ENCODE measurements at regions not wholly inside any gene's neighbourhood (a gene's known extent, or its start where the extent isn't known, plus 50 kb on each side); places are given as distances from the start of the nearest gene placed in this dataset.

DNA sequence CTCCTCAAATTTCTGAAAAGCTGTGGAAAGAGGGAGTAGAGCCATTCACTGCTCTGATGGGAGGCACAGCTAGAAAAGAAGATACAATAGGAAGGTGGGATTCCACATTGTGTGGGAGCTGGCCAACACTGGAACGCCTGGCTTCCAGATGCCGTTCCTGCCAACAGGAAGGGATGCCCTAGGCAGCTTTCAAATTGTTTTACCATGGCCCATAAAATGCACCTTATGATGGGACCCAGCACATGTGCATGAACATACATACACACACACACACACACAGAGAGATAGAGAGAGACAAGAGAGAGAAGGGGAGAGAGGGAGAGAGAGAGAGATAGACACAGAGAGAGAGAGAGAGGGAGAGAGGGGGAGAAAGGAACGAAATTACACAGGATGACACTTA, 86.1 kb upstream of the BZW1 start:
- no peak for DNase-seq (ENCODE audit: insufficient read length, low spot score, missing footprints)

DNA sequence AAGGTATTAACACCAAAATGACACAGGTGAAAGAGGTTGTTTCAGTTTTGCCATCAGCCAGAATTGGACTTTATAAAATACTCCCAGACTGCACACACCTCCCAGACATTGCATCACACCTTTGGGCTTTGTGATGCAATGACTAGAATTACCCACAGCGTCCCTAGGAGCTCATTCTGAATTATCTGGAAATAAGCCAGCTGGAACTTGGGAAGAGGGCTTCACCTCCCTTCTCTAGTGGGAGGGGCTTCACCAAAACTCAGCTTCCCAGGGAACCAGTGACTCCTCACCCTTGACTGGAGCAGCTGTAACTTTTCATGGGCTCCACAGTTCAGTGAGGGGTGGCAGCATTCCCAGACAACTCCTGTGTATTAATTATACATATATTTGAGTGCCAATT, 83.1 kb upstream of the BZW1 start:
- TF ChIP-seq, protein P1, sequence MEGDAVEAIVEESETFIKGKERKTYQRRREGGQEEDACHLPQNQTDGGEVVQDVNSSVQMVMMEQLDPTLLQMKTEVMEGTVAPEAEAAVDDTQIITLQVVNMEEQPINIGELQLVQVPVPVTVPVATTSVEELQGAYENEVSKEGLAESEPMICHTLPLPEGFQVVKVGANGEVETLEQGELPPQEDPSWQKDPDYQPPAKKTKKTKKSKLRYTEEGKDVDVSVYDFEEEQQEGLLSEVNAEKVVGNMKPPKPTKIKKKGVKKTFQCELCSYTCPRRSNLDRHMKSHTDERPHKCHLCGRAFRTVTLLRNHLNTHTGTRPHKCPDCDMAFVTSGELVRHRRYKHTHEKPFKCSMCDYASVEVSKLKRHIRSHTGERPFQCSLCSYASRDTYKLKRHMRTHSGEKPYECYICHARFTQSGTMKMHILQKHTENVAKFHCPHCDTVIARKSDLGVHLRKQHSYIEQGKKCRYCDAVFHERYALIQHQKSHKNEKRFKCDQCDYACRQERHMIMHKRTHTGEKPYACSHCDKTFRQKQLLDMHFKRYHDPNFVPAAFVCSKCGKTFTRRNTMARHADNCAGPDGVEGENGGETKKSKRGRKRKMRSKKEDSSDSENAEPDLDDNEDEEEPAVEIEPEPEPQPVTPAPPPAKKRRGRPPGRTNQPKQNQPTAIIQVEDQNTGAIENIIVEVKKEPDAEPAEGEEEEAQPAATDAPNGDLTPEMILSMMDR (IDR thresholded peaks at IDR 0.05; ENCODE audit: extremely low read depth, low read depth, low read length): no peak

More for the DNA sequence above, 86.1 kb upstream of the BZW1 start:
- Histone ChIP-seq H3K27me3 (ENCODE audit: insufficient read depth, low read length) (peaks cover 22% of the 10 kb centered on the region), H3K27ac (ENCODE audit: low read depth, low read length) (no peak overlapping the region), H3K4me1 (ENCODE audit: insufficient read depth, low read length) (no peaks in the 10 kb centered on the region), H4K20me1 (ENCODE audit: insufficient read depth, low read length) (no peaks in the 10 kb centered on the region), H3K4me3 (ENCODE audit: insufficient read depth, low read length) (no peak overlapping the region), H3K9me3 (ENCODE audit: low read depth, low read length) (no peaks in the 10 kb centered on the region), H3K79me2 (ENCODE audit: insufficient read depth, low read length) (no peaks in the 10 kb centered on the region), H3K4me2 (ENCODE audit: insufficient read depth, low read length) (no peak overlapping the region), H3K36me3 (ENCODE audit: insufficient read depth, low read length) (no peaks in the 10 kb centered on the region), H2AFZ (ENCODE audit: low read length) (no peak overlapping the region)
- TF ChIP-seq, protein P1 (IDR thresholded peaks at IDR 0.05; ENCODE audit: extremely low read depth, low read depth, low read length): no peak

DNA sequence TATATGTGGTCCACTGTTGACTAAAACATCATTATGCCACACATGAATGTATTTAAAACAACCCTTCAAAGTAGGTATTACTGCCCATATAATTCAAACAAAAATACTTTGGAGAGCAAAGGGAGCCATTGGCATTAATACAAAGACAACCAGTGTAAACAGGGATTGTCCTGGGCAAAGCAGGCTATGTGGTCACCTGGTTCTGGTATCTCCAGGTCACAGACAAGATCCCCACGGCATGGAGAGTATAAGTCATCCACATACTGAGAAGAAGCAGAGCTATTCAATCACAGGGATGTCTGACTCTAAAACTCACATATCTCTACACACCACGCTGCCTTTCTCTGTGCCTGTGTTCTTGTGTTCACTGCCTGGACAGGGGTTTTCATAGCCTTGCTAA, 81.4 kb upstream of the BZW1 start:
- Histone ChIP-seq H3K36me3 (ENCODE audit: insufficient read depth, low read length) (no peaks in the 10 kb centered on the region), H3K27me3 (ENCODE audit: insufficient read depth, low read length) (peaks cover 13% of the 10 kb centered on the region), H3K9me3 (ENCODE audit: low read depth, low read length) (no peaks in the 10 kb centered on the region), H3K4me1 (ENCODE audit: insufficient read depth, low read length) (peaks cover 4% of the 10 kb centered on the region), H2AFZ (ENCODE audit: low read length) (no peak overlapping the region), H4K20me1 (ENCODE audit: insufficient read depth, low read length) (no peaks in the 10 kb centered on the region), H3K79me2 (ENCODE audit: insufficient read depth, low read length) (no peaks in the 10 kb centered on the region), H3K4me3 (ENCODE audit: insufficient read depth, low read length) (no peak overlapping the region), H3K4me2 (ENCODE audit: insufficient read depth, low read length) (no peak overlapping the region), H3K27ac (ENCODE audit: low read depth, low read length) (no peak overlapping the region)
- TF ChIP-seq, protein P1 (IDR thresholded peaks at IDR 0.05; ENCODE audit: extremely low read depth, low read depth, low read length): no peak
- no peak for DNase-seq (ENCODE audit: insufficient read length, low spot score, missing footprints)

More for the DNA sequence above, 83.1 kb upstream of the BZW1 start:
- Histone ChIP-seq H4K20me1 (ENCODE audit: insufficient read depth, low read length) (no peaks in the 10 kb centered on the region), H3K27ac (ENCODE audit: low read depth, low read length) (no peak overlapping the region), H3K79me2 (ENCODE audit: insufficient read depth, low read length) (no peaks in the 10 kb centered on the region), H3K36me3 (ENCODE audit: insufficient read depth, low read length) (no peaks in the 10 kb centered on the region), H3K4me2 (ENCODE audit: insufficient read depth, low read length) (no peak overlapping the region), H3K9me3 (ENCODE audit: low read depth, low read length) (no peaks in the 10 kb centered on the region), H3K4me1 (ENCODE audit: insufficient read depth, low read length) (no peaks in the 10 kb centered on the region), H3K27me3 (ENCODE audit: insufficient read depth, low read length) (peaks cover 22% of the 10 kb centered on the region), H3K4me3 (ENCODE audit: insufficient read depth, low read length) (no peak overlapping the region), H2AFZ (ENCODE audit: low read length) (no peak overlapping the region)
- no peak for DNase-seq (ENCODE audit: insufficient read length, low spot score, missing footprints)

DNA sequence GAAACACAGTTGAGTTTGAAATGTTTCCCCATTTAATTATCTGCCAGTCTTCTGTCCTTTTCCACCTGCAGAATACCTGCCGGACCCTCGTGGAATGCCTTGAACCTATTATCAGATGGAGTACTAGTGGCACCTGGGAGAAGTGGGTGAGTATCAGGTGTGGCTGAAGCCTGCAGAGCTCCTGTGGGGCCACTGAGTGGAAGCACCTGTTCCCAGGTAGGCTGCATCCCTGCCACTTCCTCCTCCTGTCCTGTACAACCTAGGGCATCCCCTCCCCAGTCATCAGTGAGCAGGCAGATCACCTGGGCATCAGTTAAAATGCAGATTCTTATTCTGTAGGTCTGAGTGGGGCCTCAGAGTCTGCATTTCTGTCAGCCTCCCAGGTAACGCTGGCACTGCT, 80.8 kb upstream of the BZW1 start:
- no peak overlapping the region for H3K4me2 ChIP-seq (ENCODE audit: insufficient read depth, low read length)
- no peak overlapping the region for H3K4me3 ChIP-seq (ENCODE audit: insufficient read depth, low read length)
- no peaks in the 10 kb centered on the region for H3K36me3 ChIP-seq (ENCODE audit: insufficient read depth, low read length)
- H3K79me2 ChIP-seq (ENCODE audit: insufficient read depth, low read length): no peaks in the 10 kb centered on the region
- no peak overlapping the region for H3K27ac ChIP-seq (ENCODE audit: low read depth, low read length)
- no peaks in the 10 kb centered on the region for H4K20me1 ChIP-seq (ENCODE audit: insufficient read depth, low read length)
- peaks cover 4% of the 10 kb centered on the region for H3K4me1 ChIP-seq (ENCODE audit: insufficient read depth, low read length)
- no peak overlapping the region for H2AFZ ChIP-seq (ENCODE audit: low read length)
- peaks cover 8% of the 10 kb centered on the region for H3K27me3 ChIP-seq (ENCODE audit: insufficient read depth, low read length)
- TF ChIP-seq, protein P1 (IDR thresholded peaks at IDR 0.05; ENCODE audit: extremely low read depth, low read depth, low read length): no peak
- DNase-seq (ENCODE audit: insufficient read length, low spot score, missing footprints): no peak
- no peaks in the 10 kb centered on the region for H3K9me3 ChIP-seq (ENCODE audit: low read depth, low read length)
